HG03066 (cell line): ENCODE measurements at regions not wholly inside any gene's neighbourhood (a gene's known extent, or its start where the extent isn't known, plus 50 kb on each side); places are given as distances from the start of the nearest gene placed in this dataset.
A peak's percentile ranks its signal among the peaks of the same experiment; 100 is the strongest.
"Not testable (repeated sequence)": the region's sequence is repeated elsewhere in the genome, so short reads cannot be mapped to it uniquely, and the experiment has no call there.

ENCODE experiments used
- ATAC-seq: cut with Tn5 transposase; IDR thresholded peaks from one replicate; pipeline ENCODE4 v1.9.1; 2021; ENCODE audit warnings: low read depth; ENCODE audit not compliant: unreplicated experiment

- ATAC-seq = no peak
These were observed 99.0 kb upstream of the TNFSF11 start for GRCh38 chr13:42474954-42475353.

- ATAC-seq = no peak
These were observed 96.3 kb upstream of the TNFSF11 start for GRCh38 chr13:42477596-42478190.

DNA sequence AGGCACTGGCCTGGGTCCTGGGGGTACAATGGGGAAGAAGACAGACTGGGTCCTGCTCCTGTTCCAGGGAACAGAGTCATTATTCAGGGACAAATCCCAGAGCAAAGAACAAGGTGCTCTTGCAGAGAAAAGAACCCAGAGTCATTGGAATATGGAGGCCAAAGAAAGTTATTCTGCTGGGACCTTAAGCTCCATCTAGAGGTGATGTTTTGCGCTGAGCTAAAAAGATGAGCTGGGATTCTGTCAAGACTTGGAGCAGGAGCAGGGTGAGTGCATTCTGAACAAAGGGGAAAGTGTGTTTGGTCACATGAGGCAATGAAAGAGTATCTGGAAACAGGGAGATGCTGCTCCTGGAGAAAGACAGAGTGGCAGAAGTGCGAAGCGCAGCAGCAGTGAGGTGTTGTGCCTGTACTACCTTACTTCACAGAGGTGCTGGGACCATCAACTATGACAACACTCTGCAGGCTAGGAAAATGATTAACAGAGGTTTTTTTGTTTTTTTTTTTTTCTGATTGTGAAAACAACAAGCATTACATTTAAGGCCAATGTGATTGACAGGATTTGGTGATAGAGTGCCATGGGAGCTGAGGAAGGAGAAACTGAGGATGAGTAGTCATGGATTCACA lies 95.3 kb upstream of the TNFSF11 start:
- no peak for ATAC-seq

DNA sequence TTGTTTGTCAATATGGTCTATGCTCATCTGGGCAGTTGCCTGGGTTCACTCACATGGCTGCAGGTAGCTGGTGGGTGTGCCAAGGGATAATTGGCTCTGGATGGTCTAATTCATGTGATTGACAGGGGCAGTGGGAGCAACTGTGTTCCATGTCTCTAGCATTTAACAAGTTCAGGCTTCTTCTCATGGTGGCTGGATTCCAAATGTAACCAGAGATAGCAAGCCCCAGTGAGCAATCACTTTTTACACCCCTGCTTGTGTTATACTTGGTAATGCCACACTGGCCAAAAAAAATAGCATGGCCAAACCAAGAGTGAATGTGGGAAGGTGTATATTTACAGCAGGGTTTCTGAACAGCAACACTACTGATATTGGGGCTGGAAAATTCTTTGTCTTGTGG lies 89.6 kb upstream of the TNFSF11 start:
- no peak for ATAC-seq

DNA sequence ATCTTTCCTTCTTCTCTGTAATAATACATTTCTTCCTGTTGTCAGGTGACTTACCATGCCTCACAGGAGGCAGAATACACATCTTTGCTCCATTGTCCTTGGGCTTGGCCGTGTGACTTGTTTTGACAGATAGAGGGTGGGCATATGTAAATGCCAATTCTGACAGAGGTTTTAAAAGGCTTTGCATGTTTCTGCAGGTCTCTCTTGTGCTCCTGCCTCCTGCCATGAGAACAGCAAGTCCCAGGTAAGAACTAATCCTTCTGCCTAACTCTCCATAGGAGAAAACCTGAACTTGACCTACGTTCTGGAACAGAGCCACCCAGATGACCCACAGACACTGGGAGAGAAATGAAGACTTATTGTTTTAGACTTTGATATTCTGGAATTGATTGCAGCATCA lies 88.7 kb upstream of the TNFSF11 start:
- ATAC-seq = no peak

DNA sequence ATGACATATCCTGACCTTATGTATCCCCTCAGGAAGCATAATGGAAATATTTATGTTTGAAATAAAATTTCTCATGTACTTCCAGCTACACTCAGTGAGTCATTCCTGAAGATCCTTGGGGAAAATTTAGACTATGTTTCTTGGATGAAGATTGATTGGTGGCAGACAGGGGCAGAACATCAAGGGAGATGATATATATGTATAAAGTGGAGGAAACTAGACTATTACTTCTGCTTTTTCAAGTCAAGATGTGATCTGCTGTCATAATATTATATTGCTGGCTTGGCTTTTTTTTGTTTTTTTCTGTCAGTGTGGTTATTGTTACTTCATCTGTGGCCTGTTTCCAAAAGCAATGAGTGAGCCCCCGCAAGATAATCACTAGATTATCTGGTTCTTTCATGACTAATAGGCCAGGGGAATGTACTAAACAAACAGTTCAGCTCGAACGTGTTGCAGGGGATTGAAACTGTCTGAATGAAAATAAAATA lies 87.2 kb upstream of the TNFSF11 start:
- ATAC-seq = no peak

- no peak for ATAC-seq
These were observed 86.7 kb upstream of the TNFSF11 start for GRCh38 chr13:42487221-42487620.

DNA sequence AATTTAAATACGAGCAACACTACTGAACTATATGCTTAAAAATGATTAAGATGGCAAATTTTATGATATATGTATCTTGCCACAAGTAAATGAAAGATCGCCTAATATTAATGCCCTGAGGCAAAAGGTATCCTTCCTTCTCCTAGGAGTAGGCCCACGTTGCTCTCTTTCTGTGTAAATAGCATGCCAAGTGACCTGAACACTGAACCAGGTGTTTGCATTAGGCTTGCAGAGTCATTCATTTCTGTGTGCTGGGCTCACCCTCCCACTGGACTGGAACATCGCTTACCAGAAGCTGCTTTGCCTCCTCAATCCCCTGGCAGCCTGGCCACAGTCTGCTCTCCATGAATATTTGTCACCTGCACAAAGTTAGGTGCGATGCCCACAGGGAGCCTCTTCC lies 83.3 kb upstream of the TNFSF11 start:
- no peak for ATAC-seq

DNA sequence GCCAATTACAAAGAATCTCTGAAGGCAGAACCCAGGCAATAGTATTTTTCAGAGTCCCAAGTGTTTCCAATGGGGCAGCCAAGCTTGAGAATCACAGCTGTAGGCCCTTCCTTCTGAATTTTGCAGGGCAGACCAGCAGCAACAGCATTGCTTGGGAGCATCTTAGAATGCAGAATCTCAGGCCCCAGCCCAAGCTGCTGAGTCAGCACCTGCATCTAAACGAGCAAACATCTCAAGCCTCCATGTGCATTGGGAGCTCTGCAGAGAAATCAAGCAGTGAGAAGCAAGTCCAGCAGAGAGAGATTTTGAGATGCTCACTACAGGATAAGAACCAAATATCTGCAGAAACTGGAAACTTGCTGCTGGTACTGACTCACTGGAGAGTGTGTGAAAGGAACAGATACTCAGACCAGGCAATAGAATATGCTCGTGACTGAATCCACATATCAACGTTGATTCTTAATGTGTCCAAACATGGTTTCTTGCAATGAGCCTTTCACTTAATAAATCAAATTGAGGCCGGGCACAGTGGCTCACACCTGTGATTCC lies 81.5 kb upstream of the TNFSF11 start:
- ATAC-seq = no peak

GRCh38 chr13:42494157-42494556 lies 79.8 kb upstream of the TNFSF11 start:
- ATAC-seq = no peak

DNA sequence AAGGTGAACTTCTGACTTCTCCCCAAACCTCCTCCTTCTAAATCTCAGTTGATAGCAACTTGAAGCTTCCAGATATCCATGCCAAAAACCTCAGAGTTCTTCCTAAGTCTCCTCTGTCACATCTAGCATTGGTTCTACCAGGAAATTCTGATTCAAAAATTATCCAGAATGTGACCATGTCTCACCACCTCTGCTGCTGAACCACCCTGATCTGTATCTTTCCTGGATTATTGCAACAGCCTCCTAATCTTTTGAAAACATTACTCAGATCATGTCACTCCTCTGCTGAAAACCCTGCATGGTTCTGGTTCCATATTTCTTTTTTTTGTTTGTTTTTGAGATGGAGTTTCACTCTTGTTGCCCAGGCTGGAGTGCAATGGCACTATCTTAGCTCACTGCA lies 78.7 kb upstream of the TNFSF11 start:
- ATAC-seq = no peak

DNA sequence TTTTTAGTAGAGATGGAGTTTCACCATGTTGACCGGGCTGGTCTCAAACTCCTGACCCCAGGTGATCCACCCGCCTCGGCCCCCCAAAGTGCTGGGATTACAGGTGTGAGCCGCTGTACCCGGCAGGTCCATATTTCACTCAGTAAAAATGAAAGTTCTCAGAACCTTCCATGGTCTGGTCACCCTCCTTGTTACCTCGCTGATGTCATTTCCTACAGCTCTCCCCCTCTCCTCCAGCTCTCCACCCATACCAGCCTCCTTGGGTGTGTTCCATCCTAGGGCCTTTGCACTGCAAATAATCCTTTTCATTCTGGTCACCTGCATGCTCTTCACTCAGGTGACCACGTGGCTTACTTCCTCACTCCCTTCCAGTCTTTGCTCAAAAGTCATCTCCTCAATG lies 78.2 kb upstream of the TNFSF11 start:
- ATAC-seq = no peak

DNA sequence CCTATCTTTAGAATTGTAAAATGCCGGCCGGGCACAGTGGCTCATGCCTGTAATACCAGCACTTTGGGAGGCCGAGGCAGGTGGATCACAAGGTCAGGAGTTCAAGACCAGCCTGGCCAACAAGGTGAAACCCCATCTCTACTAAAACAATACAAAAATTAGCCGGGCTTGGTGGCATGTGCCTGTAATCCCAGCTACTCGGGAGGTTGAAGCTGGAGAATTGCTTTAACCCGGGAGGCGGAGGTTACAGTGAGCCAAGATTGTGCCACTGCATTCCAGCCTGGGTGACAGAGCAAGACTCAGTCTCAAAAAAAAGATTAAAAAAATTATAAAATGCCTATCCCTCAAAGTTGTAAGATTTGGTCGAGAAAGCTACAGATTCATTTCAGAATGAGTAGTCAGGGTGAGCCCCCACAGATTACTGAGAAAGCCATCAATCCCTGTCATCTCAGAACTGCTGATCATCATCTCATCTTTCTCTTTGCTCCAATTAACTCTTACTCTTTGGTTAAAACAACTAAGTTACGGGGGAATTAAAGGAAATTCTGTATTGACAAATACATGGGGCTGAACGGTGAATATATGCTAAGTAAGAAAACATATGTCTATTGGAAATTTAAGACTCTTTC lies 76.9 kb upstream of the TNFSF11 start:
- ATAC-seq = not testable (repeated sequence)

DNA sequence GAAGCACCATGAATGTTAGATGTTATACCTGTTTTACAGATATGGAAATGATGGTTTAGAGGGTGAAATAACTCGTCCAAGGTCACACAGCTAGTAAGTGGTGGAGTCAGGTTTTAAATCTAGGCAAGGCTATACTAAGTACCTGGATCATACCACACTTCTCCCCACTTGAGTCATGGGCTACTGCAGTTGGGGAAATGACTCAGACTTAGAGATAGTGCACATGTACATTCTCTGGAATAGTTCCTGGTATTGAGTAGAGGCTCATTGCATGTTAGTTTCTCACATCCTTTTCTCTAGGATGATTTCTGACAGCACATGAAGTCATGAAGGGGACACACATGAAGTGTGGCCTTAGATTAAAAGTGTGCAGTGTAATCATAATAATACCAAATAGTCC lies 76.2 kb upstream of the TNFSF11 start:
- peak; percentile 93 for ATAC-seq

DNA sequence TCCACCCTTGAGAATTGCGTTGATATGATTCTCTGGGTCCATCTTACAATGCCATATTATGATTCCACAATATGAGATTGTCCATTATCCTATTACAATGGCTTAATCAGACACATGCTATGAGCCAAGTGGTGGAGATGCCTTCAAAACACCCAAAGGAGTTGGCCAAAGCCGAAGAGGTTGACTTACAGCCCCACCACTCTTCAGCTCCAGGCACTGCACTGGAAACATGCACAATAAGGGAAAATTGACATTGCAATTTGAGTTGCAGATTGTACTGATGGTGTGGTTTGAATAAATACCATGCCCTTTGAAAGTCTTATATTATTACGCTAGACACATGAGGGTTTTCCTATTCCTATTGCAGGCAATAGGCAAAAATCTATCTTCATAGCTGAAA lies 75.4 kb upstream of the TNFSF11 start:
- ATAC-seq = no peak
